ENCODE measurements at regions not wholly inside any gene's neighbourhood (a gene's known extent, or its start where the extent isn't known, plus 50 kb on each side); places are given as distances from the start of the nearest gene placed in this dataset.

GRCh38 chr17:62911114-62911513, 54.9 kb upstream of the TANC2 start:
- TF ChIP-seq POLR2A (conservative IDR thresholded peaks at IDR 0.05), result no peak
- TF ChIP-seq CXXC5 (CRISPR knock-in tag; IDR thresholded peaks at IDR 0.05), result no peak
- TF ChIP-seq ZKSCAN8 (CRISPR knock-in tag; IDR thresholded peaks at IDR 0.05), result no peak
- TF ChIP-seq XRCC5 (IDR thresholded peaks at IDR 0.05; ENCODE audit: low read depth, low read length), result no peak
- TF ChIP-seq CTCF (IDR thresholded peaks at IDR 0.05 in 2 of 3, conservative IDR thresholded peaks at IDR 0.05 in 1 of 3; ENCODE audit: insufficient read depth in 2 of 3, low read depth in 1 of 3, low read length in 3 of 3), result no peak
- TF ChIP-seq MAFG (tag; conservative IDR thresholded peaks at IDR 0.05), result no peak
- no peak for TF ChIP-seq MEF2A (IDR thresholded peaks at IDR 0.05; ENCODE audit: control insufficient read depth, low read depth, low read length)
- TF ChIP-seq ARID3A (IDR thresholded peaks at IDR 0.05; ENCODE audit: borderline replicate concordance, low read depth, low read length), result no peak
- TF ChIP-seq, protein P1, sequence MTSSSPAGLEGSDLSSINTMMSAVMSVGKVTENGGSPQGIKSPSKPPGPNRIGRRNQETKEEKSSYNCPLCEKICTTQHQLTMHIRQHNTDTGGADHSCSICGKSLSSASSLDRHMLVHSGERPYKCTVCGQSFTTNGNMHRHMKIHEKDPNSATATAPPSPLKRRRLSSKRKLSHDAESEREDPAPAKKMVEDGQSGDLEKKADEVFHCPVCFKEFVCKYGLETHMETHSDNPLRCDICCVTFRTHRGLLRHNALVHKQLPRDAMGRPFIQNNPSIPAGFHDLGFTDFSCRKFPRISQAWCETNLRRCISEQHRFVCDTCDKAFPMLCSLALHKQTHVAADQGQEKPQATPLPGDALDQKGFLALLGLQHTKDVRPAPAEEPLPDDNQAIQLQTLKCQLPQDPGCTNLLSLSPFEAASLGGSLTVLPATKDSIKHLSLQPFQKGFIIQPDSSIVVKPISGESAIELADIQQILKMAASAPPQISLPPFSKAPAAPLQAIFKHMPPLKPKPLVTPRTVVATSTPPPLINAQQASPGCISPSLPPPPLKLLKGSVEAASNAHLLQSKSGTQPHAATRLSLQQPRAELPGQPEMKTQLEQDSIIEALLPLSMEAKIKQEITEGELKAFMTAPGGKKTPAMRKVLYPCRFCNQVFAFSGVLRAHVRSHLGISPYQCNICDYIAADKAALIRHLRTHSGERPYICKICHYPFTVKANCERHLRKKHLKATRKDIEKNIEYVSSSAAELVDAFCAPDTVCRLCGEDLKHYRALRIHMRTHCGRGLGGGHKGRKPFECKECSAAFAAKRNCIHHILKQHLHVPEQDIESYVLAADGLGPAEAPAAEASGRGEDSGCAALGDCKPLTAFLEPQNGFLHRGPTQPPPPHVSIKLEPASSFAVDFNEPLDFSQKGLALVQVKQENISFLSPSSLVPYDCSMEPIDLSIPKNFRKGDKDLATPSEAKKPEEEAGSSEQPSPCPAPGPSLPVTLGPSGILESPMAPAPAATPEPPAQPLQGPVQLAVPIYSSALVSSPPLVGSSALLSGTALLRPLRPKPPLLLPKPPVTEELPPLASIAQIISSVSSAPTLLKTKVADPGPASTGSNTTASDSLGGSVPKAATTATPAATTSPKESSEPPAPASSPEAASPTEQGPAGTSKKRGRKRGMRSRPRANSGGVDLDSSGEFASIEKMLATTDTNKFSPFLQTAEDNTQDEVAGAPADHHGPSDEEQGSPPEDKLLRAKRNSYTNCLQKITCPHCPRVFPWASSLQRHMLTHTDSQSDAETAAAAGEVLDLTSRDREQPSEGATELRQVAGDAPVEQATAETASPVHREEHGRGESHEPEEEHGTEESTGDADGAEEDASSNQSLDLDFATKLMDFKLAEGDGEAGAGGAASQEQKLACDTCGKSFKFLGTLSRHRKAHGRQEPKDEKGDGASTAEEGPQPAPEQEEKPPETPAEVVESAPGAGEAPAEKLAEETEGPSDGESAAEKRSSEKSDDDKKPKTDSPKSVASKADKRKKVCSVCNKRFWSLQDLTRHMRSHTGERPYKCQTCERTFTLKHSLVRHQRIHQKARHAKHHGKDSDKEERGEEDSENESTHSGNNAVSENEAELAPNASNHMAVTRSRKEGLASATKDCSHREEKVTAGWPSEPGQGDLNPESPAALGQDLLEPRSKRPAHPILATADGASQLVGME (CRISPR knock-in tag; IDR thresholded peaks at IDR 0.05), result no peak
- TF ChIP-seq IRF1 (CRISPR knock-in tag; IDR thresholded peaks at IDR 0.05; ENCODE audit: borderline replicate concordance), result no peak
